DND-41 (cell line): ENCODE measurements at regions not wholly inside any gene's neighbourhood (a gene's known extent, or its start where the extent isn't known, plus 50 kb on each side); places are given as distances from the start of the nearest gene placed in this dataset.

Source experiments
- ATAC-seq: fragments of 200-7000 bp; cut with Tn5 transposase; 3 replicates; pipeline ENCODE4 v1.9.1; 2021; ENCODE audit warnings: low read depth; ENCODE audit not compliant: insufficient read depth
- DNase-seq: peaks from one replicate; pipeline ENCODE4 v3.0.0-alpha.2; 2020
- H2AFZ ChIP-seq: 2 replicates; pipeline ENCODE4 v1.6.0; 2012; ENCODE audit warnings: low read depth, low read length
- H3K27ac ChIP-seq: 2 replicates; pipeline ENCODE4 v1.5.1; 2012; ENCODE audit warnings: low read length, inconsistent platforms
- H3K27me3 ChIP-seq: fragments of 200-600 bp; sonication (generic); 2 replicates; pipeline ENCODE4 v1.6.0; 2012; ENCODE audit warnings: low read length, mild to moderate bottlenecking, inconsistent platforms; ENCODE audit not compliant: insufficient read depth, poor library complexity
- H3K36me3 ChIP-seq: 2 replicates; pipeline ENCODE4 v1.5.1; 2012; ENCODE audit warnings: low read length, inconsistent platforms; ENCODE audit not compliant: insufficient read depth
- H3K4me1 ChIP-seq: 2 replicates; pipeline ENCODE4 v1.5.1; 2012; ENCODE audit warnings: mild to moderate bottlenecking, low read length; ENCODE audit not compliant: insufficient read depth
- H3K4me2 ChIP-seq: 2 replicates; pipeline ENCODE4 v1.6.0; 2012; ENCODE audit warnings: mild to moderate bottlenecking, moderate library complexity, low read length, inconsistent platforms; ENCODE audit not compliant: insufficient read depth
- H3K4me3 ChIP-seq, 2 experiments: fragments of 200-600 bp in 1 of 2; shearing (Covaris generic) in 1 of 2; 2 replicates each; pipeline ENCODE4 v1.5.1; 2012 to 2016; ENCODE audit warnings: inconsistent platforms in 2 of 2, low read length in 2 of 2, mild to moderate bottlenecking in 2 of 2, low read depth in 1 of 2, moderate library complexity in 1 of 2
- H3K79me2 ChIP-seq: 2 replicates; pipeline ENCODE4 v1.6.0; 2012; ENCODE audit warnings: low read length, inconsistent platforms; ENCODE audit not compliant: insufficient read depth
- H3K9ac ChIP-seq: 2 replicates; pipeline ENCODE4 v1.6.0; 2012; ENCODE audit warnings: low read depth, mild to moderate bottlenecking, inconsistent platforms, low read length, moderate library complexity
- H3K9me3 ChIP-seq: 2 replicates; pipeline ENCODE4 v1.5.1; 2012; ENCODE audit warnings: low read length, moderate library complexity, mild to moderate bottlenecking, inconsistent platforms; ENCODE audit not compliant: insufficient read depth, severe bottlenecking
- H4K20me1 ChIP-seq: 2 replicates; pipeline ENCODE4 v1.6.0; 2012; ENCODE audit warnings: low read length; ENCODE audit not compliant: insufficient read depth
- EZH2 ChIP-seq: IDR thresholded peaks from 3 replicates; pipeline ENCODE4 v1.6.1; 2012; ENCODE audit warnings: borderline replicate concordance, low read depth, mild to moderate bottlenecking, moderate library complexity, low read length, inconsistent platforms; ENCODE audit not compliant: severe bottlenecking
- TF ChIP-seq, protein P1 (sequence below): IDR thresholded peaks from 2 replicates; pipeline ENCODE4 v1.5.1; 2012; ENCODE audit warnings: borderline replicate concordance, low read length, moderate library complexity, mild to moderate bottlenecking; ENCODE audit not compliant: poor library complexity, severe bottlenecking; ENCODE audit errors: extremely low read depth

DNA sequence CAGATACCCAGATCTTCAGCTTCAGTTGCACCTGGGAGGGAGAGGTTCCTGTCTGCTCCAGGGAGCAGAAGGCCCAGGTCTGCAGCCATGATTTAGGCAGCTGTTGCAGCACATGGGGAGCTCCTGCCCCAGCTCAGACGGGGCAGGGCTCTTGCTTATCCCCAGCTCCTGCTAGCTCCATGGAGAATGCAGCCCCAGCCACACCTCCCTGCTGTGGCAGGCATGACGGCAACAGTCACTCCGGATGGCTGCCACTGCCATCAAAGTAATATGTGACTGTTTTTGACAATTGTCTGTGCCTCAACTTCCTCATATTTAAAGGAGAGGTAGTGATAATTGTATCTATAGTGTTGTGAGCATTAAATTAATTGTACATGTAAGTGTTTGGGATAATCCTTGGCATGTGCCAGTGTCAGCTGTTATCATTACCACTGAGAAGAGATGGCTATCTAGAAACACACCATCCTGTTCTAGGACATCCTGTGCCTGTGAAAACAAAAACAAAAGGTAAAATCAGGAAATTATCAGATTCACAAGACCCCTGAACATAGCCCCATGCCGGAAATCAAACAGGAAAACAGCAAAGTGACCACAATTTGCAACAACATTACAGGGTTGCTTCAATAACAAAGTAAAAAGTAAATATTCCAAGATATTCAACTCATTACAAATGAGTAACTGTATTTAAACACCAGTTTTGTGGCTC is 1048.8 kb upstream of the ACO1 start:
- Histone ChIP-seq H3K9me3 (peaks cover 9% of the 10 kb centered on the region), H2AFZ (no peak overlapping the region), H3K27me3 (no peaks in the 10 kb centered on the region), H3K4me1 (peaks cover 12% of the 10 kb centered on the region), H3K4me3 (no peak overlapping the region), H3K27ac (0 out of 2 replicates have a peak overlapping the region, but pooled peaks have one; percentile 18), H3K9ac (no peak overlapping the region), H3K79me2 (no peaks in the 10 kb centered on the region), H3K4me2 (no peak overlapping the region), H4K20me1 (no peaks in the 10 kb centered on the region), H3K36me3 (no peaks in the 10 kb centered on the region)
- TF ChIP-seq, protein P1, sequence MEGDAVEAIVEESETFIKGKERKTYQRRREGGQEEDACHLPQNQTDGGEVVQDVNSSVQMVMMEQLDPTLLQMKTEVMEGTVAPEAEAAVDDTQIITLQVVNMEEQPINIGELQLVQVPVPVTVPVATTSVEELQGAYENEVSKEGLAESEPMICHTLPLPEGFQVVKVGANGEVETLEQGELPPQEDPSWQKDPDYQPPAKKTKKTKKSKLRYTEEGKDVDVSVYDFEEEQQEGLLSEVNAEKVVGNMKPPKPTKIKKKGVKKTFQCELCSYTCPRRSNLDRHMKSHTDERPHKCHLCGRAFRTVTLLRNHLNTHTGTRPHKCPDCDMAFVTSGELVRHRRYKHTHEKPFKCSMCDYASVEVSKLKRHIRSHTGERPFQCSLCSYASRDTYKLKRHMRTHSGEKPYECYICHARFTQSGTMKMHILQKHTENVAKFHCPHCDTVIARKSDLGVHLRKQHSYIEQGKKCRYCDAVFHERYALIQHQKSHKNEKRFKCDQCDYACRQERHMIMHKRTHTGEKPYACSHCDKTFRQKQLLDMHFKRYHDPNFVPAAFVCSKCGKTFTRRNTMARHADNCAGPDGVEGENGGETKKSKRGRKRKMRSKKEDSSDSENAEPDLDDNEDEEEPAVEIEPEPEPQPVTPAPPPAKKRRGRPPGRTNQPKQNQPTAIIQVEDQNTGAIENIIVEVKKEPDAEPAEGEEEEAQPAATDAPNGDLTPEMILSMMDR = no peak
- TF ChIP-seq EZH2 = no peak
- DNase-seq (no peak), ATAC-seq (peak; percentile 50; the same call in 2 of the 3 replicates)

DNA sequence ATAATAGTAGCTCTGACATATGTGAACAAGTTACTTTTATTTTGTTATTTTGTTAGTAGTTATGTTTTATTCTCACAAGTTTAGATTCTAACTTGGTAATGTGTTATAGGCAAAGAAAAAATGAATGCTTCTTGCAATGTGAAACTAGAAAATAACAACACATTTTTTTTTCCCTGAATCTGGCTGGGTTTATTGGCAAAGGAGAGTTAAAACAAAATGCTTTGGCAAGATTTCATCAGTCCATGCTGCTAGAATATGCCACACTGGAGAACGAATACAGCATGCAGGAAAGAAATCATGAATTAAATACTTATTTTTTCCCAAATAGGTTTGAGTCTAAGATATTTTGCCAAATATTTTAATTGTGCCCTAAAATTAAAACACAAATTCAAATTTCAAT is 1048.1 kb upstream of the ACO1 start:
- H3K27me3 ChIP-seq = no peaks in the 10 kb centered on the region
- H3K27ac ChIP-seq = no peak overlapping the region
- TF ChIP-seq, protein P1 = no peak
- no peak for TF ChIP-seq EZH2
- no peak overlapping the region for H3K4me2 ChIP-seq
- DNase-seq (no peak), ATAC-seq (no peak)
- H3K4me3 ChIP-seq = no peak overlapping the region
- H4K20me1 ChIP-seq = no peaks in the 10 kb centered on the region
- peaks cover 12% of the 10 kb centered on the region for H3K4me1 ChIP-seq
- H3K36me3 ChIP-seq = no peaks in the 10 kb centered on the region
- no peaks in the 10 kb centered on the region for H3K79me2 ChIP-seq
- no peak overlapping the region for H2AFZ ChIP-seq
- H3K9ac ChIP-seq = no peak overlapping the region
- H3K9me3 ChIP-seq = peaks cover 9% of the 10 kb centered on the region

DNA sequence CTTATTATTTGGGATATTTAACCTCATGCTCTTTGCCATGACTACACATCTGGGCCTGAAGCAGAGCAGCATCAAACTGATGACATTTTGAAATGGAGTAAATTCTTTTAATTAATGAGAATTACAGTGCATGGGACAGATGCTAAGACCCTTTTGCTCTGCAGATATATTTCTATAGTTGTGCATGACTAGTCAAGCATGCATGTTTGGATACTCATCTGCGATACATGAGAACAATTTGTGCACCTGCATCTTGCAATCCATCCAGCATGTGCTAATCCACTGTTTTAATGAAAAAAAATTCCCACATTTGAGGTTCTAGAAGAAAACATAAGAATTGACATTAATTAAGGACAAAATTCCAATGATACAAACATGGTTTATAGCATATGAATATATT is 1047.6 kb upstream of the ACO1 start:
- H3K79me2 ChIP-seq = no peaks in the 10 kb centered on the region
- no peaks in the 10 kb centered on the region for H3K27me3 ChIP-seq
- H4K20me1 ChIP-seq = no peaks in the 10 kb centered on the region
- H3K9ac ChIP-seq = no peak overlapping the region
- no peak overlapping the region for H3K4me3 ChIP-seq
- no peaks in the 10 kb centered on the region for H3K36me3 ChIP-seq
- DNase-seq = no peak
- H2AFZ ChIP-seq = no peak overlapping the region
- no peak overlapping the region for H3K4me2 ChIP-seq
- no peak for ATAC-seq
- no peak overlapping the region for H3K27ac ChIP-seq
- no peak for TF ChIP-seq EZH2
- TF ChIP-seq, protein P1 = no peak
- peaks cover 9% of the 10 kb centered on the region for H3K9me3 ChIP-seq
- H3K4me1 ChIP-seq = peaks cover 12% of the 10 kb centered on the region
